NCI-H2227 treated with DMSO at 0.1 percent for 48 hours (cell line): ENCODE measurements at regions not wholly inside any gene's neighbourhood (a gene's known extent, or its start where the extent isn't known, plus 50 kb on each side); places are given as distances from the start of the nearest gene placed in this dataset.
"Not testable (repeated sequence)": the region's sequence is repeated elsewhere in the genome, so short reads cannot be mapped to it uniquely, and the experiment has no call there.

ENCODE experiments used
- DNase-seq: peaks from one replicate; lab custom pipeline; 2025; lab: John Stamatoyannopoulos, UW

DNA sequence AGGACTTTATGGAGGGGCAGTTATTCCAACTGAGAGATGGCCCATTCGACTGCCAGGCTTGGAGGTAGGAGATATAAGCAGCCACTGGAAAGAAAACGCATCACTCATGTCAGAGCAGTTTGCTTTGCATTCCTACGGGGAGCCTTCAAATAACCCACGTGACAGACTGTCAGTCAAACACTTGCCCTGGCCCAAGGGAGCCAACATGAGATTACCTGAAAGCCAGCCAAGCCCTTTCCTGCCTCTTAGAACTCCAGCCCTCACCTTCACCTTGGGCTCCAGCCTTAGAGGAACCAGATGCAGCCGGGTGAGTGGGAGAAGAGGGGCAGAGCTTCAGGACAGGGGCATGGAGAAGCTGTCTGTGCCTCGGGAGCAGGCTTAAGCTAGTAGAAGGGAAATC lies 95.3 kb upstream of the CXCL13 start:
- DNase-seq = no peak

DNA sequence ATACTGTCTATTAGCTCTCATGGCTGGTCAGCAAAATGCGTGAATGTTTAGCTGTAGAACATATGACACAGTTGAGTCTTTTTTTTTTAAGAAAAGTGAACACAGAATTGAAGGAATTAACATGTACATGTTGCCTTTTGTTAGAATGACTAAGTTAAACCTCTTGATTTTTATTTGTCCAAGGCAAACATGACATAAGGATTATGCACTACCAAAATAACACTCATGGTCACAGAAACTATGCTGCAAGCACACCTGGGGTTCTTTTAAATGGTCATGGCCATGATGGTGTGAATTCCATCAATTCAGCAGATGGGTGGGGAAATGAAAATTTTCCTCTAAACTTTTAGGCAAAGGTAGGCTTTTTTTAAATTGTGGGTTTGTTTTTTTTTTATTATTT lies 80.1 kb upstream of the CXCL13 start:
- no peak for DNase-seq

DNA sequence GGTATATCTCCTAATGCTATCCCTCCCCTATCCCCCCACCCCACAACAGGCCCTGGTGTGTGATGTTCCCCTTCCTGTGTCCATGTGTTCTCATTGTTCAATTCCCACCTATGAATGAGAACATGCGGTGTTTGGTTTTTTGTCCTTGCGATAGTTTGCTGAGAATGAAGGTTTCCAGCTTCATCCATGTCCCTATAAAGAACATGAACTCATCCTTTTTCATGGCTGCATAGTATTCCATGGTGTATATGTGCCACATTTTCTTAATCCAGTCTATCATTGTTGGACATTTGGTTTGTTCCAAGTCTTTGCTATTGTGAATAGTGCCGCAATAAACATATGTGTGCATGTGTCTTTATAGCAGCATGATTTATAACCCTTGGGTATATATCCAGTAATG lies 77.7 kb upstream of the CXCL13 start:
- DNase-seq = not testable (repeated sequence)

DNA sequence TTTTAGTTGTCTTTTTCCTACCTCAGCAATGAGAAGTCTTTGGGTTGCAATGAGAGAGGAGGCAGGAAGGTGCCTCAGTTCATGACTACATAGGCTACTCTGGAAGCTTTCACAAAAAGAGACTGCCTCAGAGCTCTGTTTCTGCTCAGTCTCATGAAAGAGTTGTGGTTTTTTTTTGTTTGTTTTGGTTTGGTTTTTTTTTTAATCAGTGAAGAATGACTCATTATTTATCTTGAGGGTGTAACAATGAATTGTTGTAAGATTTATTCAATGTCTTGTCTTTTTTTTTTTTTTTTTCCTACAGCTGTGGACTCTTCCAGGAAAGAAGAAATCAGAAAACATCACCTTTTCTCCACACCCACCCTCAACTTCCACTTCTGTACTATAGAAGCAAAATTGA lies 67.5 kb upstream of the CXCL13 start:
- no peak for DNase-seq

DNA sequence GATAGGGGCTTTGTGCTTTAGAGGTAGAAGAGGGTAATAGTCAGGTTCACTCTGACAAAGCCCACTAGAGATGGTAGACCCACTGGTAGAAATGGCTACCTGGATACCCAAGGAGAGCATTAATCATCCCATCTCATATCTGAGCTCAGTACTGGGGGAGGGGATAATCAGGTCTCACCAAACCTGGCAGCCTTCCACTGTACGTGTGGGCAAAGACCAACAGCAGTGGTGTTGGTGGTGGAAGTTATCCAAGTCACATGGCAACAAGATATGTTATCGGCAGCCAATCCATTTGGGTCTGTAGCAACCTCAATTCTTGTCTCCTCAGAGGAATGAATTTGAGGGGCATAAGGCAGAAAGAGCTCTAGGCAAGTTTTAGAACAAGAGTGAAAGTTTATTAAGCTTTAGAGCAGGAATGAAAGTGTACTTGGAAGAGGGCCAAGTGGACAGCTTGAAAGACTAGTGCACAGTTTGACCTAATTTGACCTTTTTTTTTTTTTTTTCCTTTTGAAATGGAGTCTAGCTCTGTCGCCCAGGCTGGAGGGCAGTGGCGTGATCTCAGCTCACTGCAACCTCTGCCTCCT lies 67.0 kb upstream of the CXCL13 start:
- no peak for DNase-seq
